ENCODE measurements at regions not wholly inside any gene's neighbourhood (a gene's known extent, or its start where the extent isn't known, plus 50 kb on each side); places are given as distances from the start of the nearest gene placed in this dataset.
A peak's percentile ranks its signal among the peaks of the same experiment; 100 is the strongest.
"Not testable (repeated sequence)": the region's sequence is repeated elsewhere in the genome, so short reads cannot be mapped to it uniquely, and the experiment has no call there.

DNA sequence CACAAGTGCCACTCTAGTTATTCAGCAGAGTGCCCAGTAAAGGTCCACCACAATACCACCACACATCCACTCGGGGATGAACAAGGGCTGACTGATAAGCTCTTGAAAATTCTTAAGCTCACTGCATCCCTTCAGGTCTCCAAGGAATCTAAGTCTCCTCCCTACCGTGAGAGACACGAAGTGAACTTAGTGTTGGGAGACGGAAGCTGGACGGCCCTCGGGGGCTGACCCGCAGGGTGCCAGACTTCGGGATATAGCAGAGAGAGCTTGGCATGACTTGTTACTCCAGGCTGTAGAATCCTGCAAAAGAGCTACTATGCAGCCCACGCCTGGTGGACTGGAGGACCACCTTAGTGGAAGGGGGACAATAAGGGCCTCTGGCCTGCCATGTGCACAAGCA lies 75.1 kb downstream of the LYZL1 start:
- H3K4me1 ChIP-seq; H3K9me3 ChIP-seq; H3K36me3 ChIP-seq (replicated peaks); in situ Hi-C loops (cut with MboI; ENCODE audit: low sequenced_read_pairs); H3K27me3 ChIP-seq (ENCODE audit: low read depth); DNase-seq (ENCODE audit: low spot score in 2 of 2); H3K4me3 ChIP-seq: not testable (repeated sequence)

DNA sequence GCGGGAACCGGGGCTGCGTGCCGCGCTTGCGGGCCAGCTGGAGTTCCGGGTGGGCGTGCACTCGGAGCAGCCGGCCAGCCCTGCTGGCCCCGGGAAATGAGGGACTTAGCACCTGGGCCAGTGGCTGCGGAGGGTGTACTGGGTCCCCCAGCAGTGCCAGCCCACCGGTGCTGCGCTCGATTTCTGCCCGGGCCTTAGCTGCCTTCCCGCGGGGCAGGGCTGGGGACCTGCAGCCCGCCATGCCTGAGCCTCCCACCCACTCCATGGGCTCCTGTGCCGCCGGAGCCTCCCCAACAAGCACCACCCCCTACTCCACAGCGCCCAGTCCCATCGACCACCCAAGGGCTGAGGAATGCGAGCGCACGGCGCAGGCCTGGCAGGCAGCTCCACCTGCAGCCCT lies 77.3 kb downstream of the LYZL1 start:
- H3K36me3 ChIP-seq (replicated peaks); in situ Hi-C loops (cut with MboI; ENCODE audit: low sequenced_read_pairs); H3K4me1 ChIP-seq; H3K4me3 ChIP-seq; DNase-seq (ENCODE audit: low spot score in 2 of 2); H3K9me3 ChIP-seq; H3K27me3 ChIP-seq (ENCODE audit: low read depth): not testable (repeated sequence)

DNA sequence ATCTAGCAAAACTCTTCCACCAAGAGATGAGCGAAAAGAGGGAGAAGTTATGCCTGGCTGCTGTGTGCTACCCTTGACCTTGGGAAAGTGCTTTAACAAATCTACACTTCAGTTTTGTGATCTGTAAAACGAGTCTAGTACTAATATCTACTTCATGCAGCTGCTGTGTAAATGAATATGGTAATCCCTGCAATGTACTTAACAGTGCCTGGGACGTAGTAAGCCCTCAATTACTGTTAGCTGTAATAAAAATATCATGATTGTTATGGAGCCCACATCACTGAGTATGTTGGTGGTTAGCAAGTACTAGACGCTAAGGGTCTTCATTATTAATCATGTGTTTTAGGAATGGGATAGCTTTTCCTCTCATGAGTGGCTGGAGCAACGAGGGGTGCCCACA lies 80.5 kb downstream of the LYZL1 start:
- Histone ChIP-seq H3K4me3 (no peak overlapping the region), H3K27me3 (ENCODE audit: low read depth) (peaks cover 15% of the 10 kb centered on the region), H3K9me3 (no peaks in the 10 kb centered on the region), H3K36me3 (replicated peaks) (no peaks in the 10 kb centered on the region), H3K4me1 (no peaks in the 10 kb centered on the region)
- no peak for DNase-seq (ENCODE audit: low spot score in 2 of 2)
- in situ Hi-C loops (cut with MboI; ENCODE audit: low sequenced_read_pairs), result no loop called here

DNA sequence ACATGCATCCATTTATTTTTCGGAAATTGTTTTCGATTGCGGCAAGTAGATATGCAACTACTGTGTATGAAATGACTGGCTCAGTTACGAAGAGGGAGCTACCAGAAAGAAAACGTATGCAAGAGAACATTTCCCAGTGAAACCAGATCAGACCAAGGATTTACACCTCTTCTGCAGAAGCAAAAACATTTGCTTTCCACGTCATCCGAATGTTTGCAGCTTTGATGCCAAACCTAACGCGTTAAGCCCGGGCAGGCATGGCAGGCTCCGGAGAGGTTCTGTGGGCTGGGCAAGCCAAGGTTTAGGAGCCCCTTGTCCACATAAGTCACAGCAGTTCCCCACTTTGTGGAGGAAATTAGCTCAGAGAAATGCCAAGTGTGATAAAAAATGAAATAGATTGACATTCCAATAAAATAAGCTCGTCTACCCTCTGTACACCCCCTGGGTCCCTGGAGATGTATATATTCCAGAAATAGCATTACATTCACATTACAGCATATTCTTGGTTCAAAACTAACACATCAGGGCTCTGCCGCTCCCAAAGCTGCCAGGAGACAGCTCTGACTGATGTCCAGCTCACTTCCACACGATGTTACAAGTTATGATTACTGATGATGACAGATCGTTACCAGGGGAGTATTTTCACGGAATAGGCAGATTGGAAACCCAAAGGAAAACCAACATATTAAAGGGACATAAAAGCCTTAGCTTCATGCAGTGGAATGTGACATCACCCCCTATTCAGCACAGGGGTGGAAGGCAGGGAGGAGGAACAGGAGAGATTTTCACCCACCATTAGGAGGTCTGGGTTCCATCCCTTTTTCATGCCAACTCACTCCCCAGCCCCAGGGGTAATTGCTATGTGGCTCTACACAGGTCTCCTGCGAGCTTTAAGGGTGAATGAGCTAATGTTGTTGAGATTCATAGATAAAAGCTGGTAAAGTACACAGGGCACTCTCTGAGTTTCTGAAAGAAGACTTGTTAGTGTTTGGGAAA lies 81.5 kb downstream of the LYZL1 start:
- in situ Hi-C loops (cut with MboI; ENCODE audit: low sequenced_read_pairs), result no loop called here
- Histone ChIP-seq H3K27me3 (ENCODE audit: low read depth) (peaks cover 15% of the 10 kb centered on the region), H3K9me3 (no peaks in the 10 kb centered on the region), H3K36me3 (replicated peaks) (no peaks in the 10 kb centered on the region), H3K4me1 (no peaks in the 10 kb centered on the region), H3K4me3 (no peak overlapping the region)
- no peak for DNase-seq (ENCODE audit: low spot score in 2 of 2)

DNA sequence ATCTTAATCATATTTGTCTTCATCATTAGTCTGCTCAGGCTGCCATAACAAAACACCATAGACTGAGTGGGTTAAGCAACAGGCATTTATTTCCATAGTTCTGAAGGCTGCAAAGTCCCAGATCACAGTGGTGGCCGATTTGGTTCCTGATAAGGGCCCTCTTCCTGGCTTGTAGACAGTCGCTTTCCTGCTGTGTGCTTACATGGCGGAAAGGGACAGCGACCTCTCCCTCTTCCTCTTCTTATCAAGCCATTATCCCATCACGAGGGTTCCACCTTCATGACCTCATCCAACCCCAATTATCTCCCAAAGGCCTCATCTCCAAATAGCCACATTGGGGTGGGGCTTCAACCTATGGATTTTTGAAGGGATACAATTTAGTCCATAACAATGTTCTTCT lies 84.0 kb downstream of the LYZL1 start:
- Histone ChIP-seq H3K4me1 (no peaks in the 10 kb centered on the region), H3K9me3 (no peaks in the 10 kb centered on the region), H3K27me3 (ENCODE audit: low read depth) (peaks cover 15% of the 10 kb centered on the region), H3K4me3 (no peak overlapping the region), H3K36me3 (replicated peaks) (no peaks in the 10 kb centered on the region)
- no peak for DNase-seq (ENCODE audit: low spot score in 2 of 2)
- in situ Hi-C loops (cut with MboI; ENCODE audit: low sequenced_read_pairs), result no loop called here

DNA sequence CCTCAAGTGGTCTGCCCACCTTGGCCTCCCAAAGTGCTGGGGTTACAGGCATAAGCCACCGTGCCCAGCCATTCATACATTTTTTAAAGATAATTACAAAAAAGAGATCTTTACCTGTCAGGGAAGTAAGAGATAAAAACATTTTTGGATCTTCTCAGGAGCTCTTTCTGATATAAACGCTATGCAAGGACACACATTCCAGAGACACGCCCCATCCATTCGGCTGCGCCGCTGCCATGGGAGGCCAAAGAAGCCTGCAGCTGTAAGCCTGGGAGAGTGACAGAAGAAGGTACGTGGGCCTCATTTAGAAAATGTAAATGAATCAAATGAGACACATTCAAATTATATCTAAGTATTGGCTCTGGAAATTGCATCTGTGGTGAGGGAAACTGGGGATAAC lies 85.3 kb downstream of the LYZL1 start:
- H3K27me3 ChIP-seq (ENCODE audit: low read depth), result peaks cover 15% of the 10 kb centered on the region
- DNase-seq (ENCODE audit: low spot score in 2 of 2), result no peak
- H3K4me1 ChIP-seq, result no peaks in the 10 kb centered on the region
- H3K4me3 ChIP-seq, result no peak overlapping the region
- H3K9me3 ChIP-seq, result no peaks in the 10 kb centered on the region
- H3K36me3 ChIP-seq (replicated peaks), result no peaks in the 10 kb centered on the region
- in situ Hi-C loops (cut with MboI; ENCODE audit: low sequenced_read_pairs), result no loop called here

DNA sequence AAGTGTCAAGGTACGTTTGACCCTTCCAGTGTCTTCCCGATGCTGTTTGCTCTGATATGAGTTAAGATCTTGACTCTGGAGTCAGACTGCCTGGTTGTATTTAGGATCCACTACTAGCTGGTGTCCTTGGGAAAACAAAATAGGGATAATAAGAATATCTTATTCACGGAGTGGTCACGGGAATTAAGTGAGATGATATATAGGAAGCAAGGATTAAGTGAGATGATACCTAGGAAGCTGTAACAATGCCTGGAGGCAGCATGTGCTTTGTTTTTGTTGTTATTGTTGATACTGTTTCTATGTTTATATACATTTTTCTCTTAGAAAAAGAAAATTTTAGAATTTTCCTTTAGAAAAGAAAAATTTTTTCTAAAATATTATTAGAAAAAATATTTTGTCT lies 87.0 kb downstream of the LYZL1 start:
- DNase-seq (ENCODE audit: low spot score in 2 of 2), result no peak
- no peaks in the 10 kb centered on the region for H3K36me3 ChIP-seq (replicated peaks)
- no peak overlapping the region for H3K4me3 ChIP-seq
- in situ Hi-C loops (cut with MboI; ENCODE audit: low sequenced_read_pairs), result no loop called here
- H3K4me1 ChIP-seq, result no peaks in the 10 kb centered on the region
- no peaks in the 10 kb centered on the region for H3K9me3 ChIP-seq
- peaks cover 7% of the 10 kb centered on the region for H3K27me3 ChIP-seq (ENCODE audit: low read depth)

DNA sequence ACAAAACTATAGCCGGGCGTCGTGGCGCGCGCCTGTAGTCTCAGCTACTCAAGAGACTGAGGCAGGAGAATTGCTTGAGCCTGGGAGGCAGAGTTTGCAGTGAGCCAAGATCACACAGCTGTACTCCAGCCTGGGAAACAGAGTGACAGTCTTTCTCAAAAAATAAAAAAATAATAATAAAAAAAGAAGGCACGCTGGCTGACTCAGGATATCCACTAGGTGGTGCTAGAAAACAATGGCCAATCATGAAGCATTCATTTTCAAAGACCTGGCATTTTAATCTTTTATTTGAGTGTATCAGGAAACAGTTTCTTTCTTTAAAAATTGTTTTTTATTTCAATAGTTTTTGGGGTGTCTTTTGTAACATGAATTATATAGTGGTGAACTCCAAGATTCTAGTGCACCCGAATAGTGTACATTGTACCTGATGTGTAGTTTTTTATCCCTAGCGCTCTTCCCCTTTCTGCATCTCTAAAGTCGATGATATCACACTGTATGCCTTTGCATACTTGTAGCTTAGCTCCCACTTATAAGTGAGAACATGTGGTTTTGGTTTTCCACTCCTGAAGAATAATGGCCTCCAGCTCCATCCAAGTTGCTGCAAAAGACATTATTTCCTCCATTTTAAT lies 88.6 kb downstream of the LYZL1 start:
- no peaks in the 10 kb centered on the region for H3K4me1 ChIP-seq
- no peaks in the 10 kb centered on the region; the same call in 1 of the 2 replicates for H3K27me3 ChIP-seq (ENCODE audit: low read depth)
- peak; percentile 16 to 37 for DNase-seq (ENCODE audit: low spot score in 2 of 2)
- no peaks in the 10 kb centered on the region for H3K36me3 ChIP-seq (replicated peaks)
- H3K9me3 ChIP-seq, result no peaks in the 10 kb centered on the region
- in situ Hi-C loops (cut with MboI; ENCODE audit: low sequenced_read_pairs), result no loop called here
- H3K4me3 ChIP-seq, result no peak overlapping the region

DNA sequence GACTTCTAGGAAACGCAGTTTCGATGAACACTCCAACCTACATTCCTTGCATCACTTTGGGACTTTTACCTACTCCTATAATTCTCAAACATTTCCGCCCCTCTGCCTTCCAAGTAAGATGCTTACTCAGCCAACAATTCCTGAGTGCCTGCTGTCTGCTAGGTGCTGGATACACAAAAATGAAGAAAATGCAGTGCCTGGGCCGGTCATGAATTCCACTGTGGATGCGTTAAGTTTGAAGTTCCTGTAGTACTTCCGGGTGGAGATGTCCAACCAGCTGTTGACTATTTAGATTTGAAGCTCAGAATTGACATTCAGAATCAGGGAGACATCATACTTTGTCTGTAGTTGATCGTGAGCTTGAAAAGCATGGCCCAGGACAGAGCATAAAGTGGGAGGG lies 89.2 kb downstream of the LYZL1 start:
- Histone ChIP-seq H3K36me3 (replicated peaks) (no peaks in the 10 kb centered on the region), H3K27me3 (ENCODE audit: low read depth) (no peaks in the 10 kb centered on the region; the same call in 1 of the 2 replicates), H3K4me3 (no peak overlapping the region), H3K4me1 (no peaks in the 10 kb centered on the region), H3K9me3 (no peaks in the 10 kb centered on the region)
- in situ Hi-C loops (cut with MboI; ENCODE audit: low sequenced_read_pairs), result no loop called here
- DNase-seq (ENCODE audit: low spot score in 2 of 2), result no peak

DNA sequence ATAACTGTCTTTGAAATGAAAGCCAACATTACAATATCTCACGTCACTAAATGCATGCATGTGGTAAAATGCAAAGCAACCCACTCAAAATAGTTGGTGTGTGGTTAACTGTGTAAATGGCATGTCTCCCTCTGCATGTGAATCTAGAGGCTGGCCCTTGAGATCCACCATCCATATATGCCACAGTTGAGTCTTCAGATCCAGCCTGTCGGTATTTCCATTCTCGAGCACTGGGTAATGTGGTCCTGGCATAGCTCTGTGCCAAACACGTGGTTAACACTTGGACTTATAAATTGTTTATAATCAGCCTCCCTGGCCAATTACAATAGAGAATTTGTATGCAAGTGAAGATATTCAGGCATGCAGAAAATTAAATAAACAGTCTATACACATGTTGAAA lies 90.3 kb downstream of the LYZL1 start:
- Histone ChIP-seq H3K4me3 (no peak overlapping the region), H3K36me3 (replicated peaks) (no peaks in the 10 kb centered on the region), H3K9me3 (no peaks in the 10 kb centered on the region), H3K4me1 (no peaks in the 10 kb centered on the region), H3K27me3 (ENCODE audit: low read depth) (no peaks in the 10 kb centered on the region; the same call in 1 of the 2 replicates)
- in situ Hi-C loops (cut with MboI; ENCODE audit: low sequenced_read_pairs), result no loop called here
- no peak for DNase-seq (ENCODE audit: low spot score in 2 of 2)

DNA sequence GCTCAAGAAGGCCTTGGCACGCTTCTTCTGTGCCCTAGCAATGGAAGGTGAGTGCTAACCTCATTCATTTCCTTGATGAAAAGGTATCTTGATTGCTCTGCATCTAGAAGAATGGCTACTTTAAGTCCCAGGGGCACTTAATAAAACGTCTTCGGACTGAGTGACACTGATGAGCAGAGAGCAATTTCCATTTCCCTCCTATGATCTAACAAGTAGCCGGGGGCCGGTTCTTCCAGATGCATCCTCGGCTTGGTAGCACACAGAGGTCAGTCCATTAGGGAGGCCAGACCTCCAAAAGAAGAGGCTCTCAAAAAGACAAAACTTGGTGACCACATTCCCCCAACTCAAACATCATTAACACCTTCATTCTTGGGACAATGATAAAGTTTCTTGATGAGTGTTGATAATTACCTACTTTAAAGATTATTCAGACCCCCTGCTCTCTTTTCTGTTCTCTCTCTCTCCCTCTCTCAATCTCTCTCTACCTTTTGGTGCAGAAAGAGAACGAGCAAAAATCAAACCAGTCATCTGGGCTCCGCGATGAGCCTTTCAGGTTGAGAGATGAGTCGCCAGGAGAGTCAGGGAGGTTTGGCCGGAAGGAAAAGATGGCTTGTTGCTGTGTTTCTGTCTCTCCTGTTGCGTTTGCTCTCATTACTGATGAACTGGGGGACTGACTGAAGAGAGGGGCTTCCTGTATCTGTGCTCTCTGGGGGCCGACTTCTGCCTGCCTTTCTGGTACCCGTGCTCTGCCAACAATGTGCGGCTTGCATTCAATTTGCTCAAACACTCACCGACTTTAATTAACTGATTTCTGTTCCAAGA lies 91.1 kb downstream of the LYZL1 start:
- H3K36me3 ChIP-seq (replicated peaks); H3K4me3 ChIP-seq; H3K4me1 ChIP-seq; H3K27me3 ChIP-seq (ENCODE audit: low read depth); DNase-seq (ENCODE audit: low spot score in 2 of 2); in situ Hi-C loops (cut with MboI; ENCODE audit: low sequenced_read_pairs); H3K9me3 ChIP-seq: not testable (repeated sequence)

DNA sequence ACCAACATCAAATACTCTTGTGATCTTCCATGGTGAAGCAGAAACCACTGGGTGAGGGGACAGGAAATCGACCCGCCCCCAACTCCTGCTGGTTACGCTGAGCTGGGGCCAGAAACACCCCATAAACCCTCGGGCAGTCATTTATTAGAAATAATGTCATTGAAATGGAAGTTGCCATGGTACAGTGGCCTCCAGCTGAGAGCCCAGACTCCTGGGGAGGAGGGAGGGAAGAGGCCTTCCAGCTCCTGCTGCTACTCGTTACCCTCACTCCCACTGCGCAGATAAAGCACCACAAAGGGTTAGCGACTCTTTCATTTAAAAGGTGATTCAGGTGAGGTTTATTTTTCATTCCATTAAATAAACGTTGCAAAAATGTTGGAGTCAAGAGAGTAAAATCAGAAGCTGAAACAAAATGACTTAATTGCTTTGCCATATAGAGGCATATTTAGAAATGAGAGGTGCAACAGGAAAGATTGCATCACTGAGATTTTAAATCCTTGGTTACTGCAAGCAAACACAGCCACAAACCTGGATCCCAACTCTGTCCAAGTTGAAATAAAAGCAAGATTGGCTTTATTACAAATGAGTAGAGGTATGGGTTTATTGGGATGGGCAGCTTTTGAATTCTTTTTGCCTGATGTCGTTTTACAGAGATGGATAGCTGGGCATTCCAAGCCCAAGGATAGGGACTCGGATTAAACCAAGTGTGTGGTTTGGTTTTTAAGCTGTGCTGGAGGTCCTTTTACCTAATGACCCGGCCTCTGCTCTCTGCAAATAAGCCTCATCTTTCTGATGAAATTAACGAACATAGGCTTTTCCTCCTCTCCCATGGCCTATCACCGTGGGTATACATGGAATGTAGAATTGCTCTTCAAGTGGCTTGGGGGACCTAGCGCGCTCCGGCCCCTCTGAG lies 92.0 kb downstream of the LYZL1 start:
- H3K27me3 ChIP-seq (ENCODE audit: low read depth); DNase-seq (ENCODE audit: low spot score in 2 of 2); H3K36me3 ChIP-seq (replicated peaks); H3K9me3 ChIP-seq; in situ Hi-C loops (cut with MboI; ENCODE audit: low sequenced_read_pairs); H3K4me3 ChIP-seq; H3K4me1 ChIP-seq: not testable (repeated sequence)

Measured in HAP-1 (cell line).